ENCODE measurements at regions not wholly inside any gene's neighbourhood (a gene's known extent, or its start where the extent isn't known, plus 50 kb on each side); places are given as distances from the start of the nearest gene placed in this dataset.

DNA sequence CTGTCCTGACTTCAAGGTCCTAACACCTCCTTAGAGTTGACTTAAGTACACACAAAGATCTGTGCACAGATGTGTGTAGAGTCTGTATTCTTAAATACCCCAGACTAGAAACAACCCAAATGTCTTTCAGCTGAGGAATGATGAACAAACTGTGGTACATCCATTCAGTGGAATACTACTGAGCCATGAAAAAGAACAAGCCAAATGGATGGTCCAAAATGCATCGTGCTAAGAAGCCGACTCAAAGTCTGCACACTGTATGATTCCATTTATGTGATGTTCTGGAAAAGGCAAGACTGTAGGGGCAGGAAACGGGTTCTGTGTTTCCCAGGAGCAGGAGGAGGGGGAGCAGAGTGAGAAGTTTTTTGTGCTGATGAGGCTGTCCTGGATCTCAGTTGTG, 56.7 kb upstream of the LINC01488 start:
- TF ChIP-seq, protein P1, sequence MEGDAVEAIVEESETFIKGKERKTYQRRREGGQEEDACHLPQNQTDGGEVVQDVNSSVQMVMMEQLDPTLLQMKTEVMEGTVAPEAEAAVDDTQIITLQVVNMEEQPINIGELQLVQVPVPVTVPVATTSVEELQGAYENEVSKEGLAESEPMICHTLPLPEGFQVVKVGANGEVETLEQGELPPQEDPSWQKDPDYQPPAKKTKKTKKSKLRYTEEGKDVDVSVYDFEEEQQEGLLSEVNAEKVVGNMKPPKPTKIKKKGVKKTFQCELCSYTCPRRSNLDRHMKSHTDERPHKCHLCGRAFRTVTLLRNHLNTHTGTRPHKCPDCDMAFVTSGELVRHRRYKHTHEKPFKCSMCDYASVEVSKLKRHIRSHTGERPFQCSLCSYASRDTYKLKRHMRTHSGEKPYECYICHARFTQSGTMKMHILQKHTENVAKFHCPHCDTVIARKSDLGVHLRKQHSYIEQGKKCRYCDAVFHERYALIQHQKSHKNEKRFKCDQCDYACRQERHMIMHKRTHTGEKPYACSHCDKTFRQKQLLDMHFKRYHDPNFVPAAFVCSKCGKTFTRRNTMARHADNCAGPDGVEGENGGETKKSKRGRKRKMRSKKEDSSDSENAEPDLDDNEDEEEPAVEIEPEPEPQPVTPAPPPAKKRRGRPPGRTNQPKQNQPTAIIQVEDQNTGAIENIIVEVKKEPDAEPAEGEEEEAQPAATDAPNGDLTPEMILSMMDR (IDR thresholded peaks at IDR 0.05): no peak
- TF ChIP-seq POLR2A (IDR thresholded peaks at IDR 0.05) (no peak), EP300 (IDR thresholded peaks at IDR 0.05) (no peak)
